SU-DHL-6 (cell line): ENCODE measurements at regions not wholly inside any gene's neighbourhood (a gene's known extent, or its start where the extent isn't known, plus 50 kb on each side); places are given as distances from the start of the nearest gene placed in this dataset.

Experiments used
- H2AFZ ChIP-seq: fragments of 200-600 bp; sonication (generic); 2 replicates; pipeline ENCODE4 v1.6.1; 2014; ENCODE audit warnings: low read depth, mild to moderate bottlenecking, moderate library complexity, mixed read lengths, antibody characterized with exemption, low read length; ENCODE audit not compliant: severe bottlenecking
- H3F3A ChIP-seq: fragments of 200-600 bp; shearing (Covaris generic); 2 replicates; pipeline ENCODE4 v1.6.0; 2016; ENCODE audit warnings: antibody characterized with exemption, mild to moderate bottlenecking; ENCODE audit not compliant: insufficient read depth
- H3K27ac ChIP-seq: fragments of 200-600 bp; sonication (generic); 2 replicates; pipeline ENCODE4 v1.5.1; 2016; ENCODE audit warnings: low read depth, mild to moderate bottlenecking, low read length, moderate library complexity, mixed read lengths
- H3K27me3 ChIP-seq: fragments of 200-600 bp; sonication (generic), shearing (Covaris generic); 2 replicates; pipeline ENCODE4 v1.6.0; 2014; ENCODE audit warnings: mild to moderate bottlenecking, low read length
- H3K36me3 ChIP-seq: fragments of 200-600 bp; sonication (generic); 2 replicates; pipeline ENCODE4 v1.6.1; 2014; ENCODE audit warnings: mild to moderate bottlenecking, low read length, mixed read lengths
- H3K4me2 ChIP-seq: fragments of 300-600, 200-600 bp; shearing (Covaris generic), sonication (generic); 2 replicates; pipeline ENCODE4 v1.6.0; 2014; ENCODE audit warnings: low read length, low read depth, mild to moderate bottlenecking; ENCODE audit not compliant: poor library complexity, severe bottlenecking
- H3K4me3 ChIP-seq: fragments of 200-600 bp; sonication (generic); 2 replicates; pipeline ENCODE4 v1.5.1; 2014; ENCODE audit warnings: antibody characterized with exemption, low read length, mild to moderate bottlenecking, mixed read lengths; ENCODE audit not compliant: insufficient read depth, poor library complexity, severe bottlenecking
- H3K79me2 ChIP-seq: fragments of 200-600 bp; sonication (generic); 2 replicates; pipeline ENCODE4 v1.6.1; 2014; ENCODE audit warnings: mild to moderate bottlenecking, low read length, moderate library complexity; ENCODE audit not compliant: insufficient read depth
- H3K9ac ChIP-seq: fragments of 200-600 bp; sonication (generic); 2 replicates; pipeline ENCODE4 v1.7.0; 2014; ENCODE audit warnings: mild to moderate bottlenecking, low read length
- H3K9me2 ChIP-seq: fragments of 200-600 bp; sonication (generic); replicated peaks from 2 replicates; pipeline ENCODE4 v1.6.1; 2014; ENCODE audit warnings: low read length; ENCODE audit not compliant: insufficient read depth
- H3K9me3 ChIP-seq: fragments of 200-600 bp; sonication (generic); 2 replicates; pipeline ENCODE4 v1.6.1; 2014; ENCODE audit warnings: low read length, mixed read lengths; ENCODE audit not compliant: insufficient read depth
- H4K20me1 ChIP-seq: fragments of 200-600 bp; sonication (generic); 2 replicates; pipeline ENCODE4 v1.6.1; 2014; ENCODE audit warnings: low read depth, mild to moderate bottlenecking, antibody characterized with exemption, low read length, moderate library complexity, mixed read lengths
- CTCF ChIP-seq: fragments of 200-600 bp; sonication (generic); IDR thresholded peaks from one replicate; pipeline ENCODE4 v1.5.1; 2017; ENCODE audit warnings: antibody characterized with exemption, mild to moderate bottlenecking, low read length, moderate library complexity; ENCODE audit not compliant: insufficient read depth, poor library complexity, severe bottlenecking
- EZH2phosphoT487 ChIP-seq: fragments of 200-600 bp; sonication (generic), shearing (Covaris generic); conservative IDR thresholded peaks from 2 replicates; pipeline ENCODE4 v1.6.1; 2018; ENCODE audit warnings: mild to moderate bottlenecking, antibody characterized with exemption, low read length, moderate library complexity, mixed read lengths

- no peaks in the 10 kb centered on the region for H3K79me2 ChIP-seq
- H3K9me2 ChIP-seq = no peaks in the 10 kb centered on the region
- no peak overlapping the region for H2AFZ ChIP-seq
- H3K27me3 ChIP-seq = no peaks in the 10 kb centered on the region
- H3K27ac ChIP-seq = no peak overlapping the region
- no peaks in the 10 kb centered on the region for H4K20me1 ChIP-seq
- TF ChIP-seq CTCF = no peak
- no peak overlapping the region for H3K4me3 ChIP-seq
- no peaks in the 10 kb centered on the region for H3K9me3 ChIP-seq
- H3K9ac ChIP-seq = no peak overlapping the region
- no peak overlapping the region for H3K4me2 ChIP-seq
- H3K36me3 ChIP-seq = no peaks in the 10 kb centered on the region
- no peaks in the 10 kb centered on the region for H3F3A ChIP-seq
These were observed 149.2 kb downstream of the MIAT start for GRCh38 chr22:26806445-26807175.

GRCh38 chr22:26811647-26811992 is 154.2 kb downstream of the MIAT start:
- no peaks in the 10 kb centered on the region for H3K79me2 ChIP-seq
- no peak overlapping the region for H2AFZ ChIP-seq
- no peak overlapping the region for H3K27ac ChIP-seq
- no peaks in the 10 kb centered on the region for H3F3A ChIP-seq
- TF ChIP-seq EZH2phosphoT487 = no peak
- no peak for TF ChIP-seq CTCF
- H3K36me3 ChIP-seq = no peaks in the 10 kb centered on the region
- H3K9me2 ChIP-seq = no peaks in the 10 kb centered on the region
- no peak overlapping the region for H3K9ac ChIP-seq
- H3K27me3 ChIP-seq = no peaks in the 10 kb centered on the region
- H3K4me2 ChIP-seq = no peak overlapping the region
- H3K9me3 ChIP-seq = no peaks in the 10 kb centered on the region
- no peaks in the 10 kb centered on the region for H4K20me1 ChIP-seq
- H3K4me3 ChIP-seq = no peak overlapping the region

DNA sequence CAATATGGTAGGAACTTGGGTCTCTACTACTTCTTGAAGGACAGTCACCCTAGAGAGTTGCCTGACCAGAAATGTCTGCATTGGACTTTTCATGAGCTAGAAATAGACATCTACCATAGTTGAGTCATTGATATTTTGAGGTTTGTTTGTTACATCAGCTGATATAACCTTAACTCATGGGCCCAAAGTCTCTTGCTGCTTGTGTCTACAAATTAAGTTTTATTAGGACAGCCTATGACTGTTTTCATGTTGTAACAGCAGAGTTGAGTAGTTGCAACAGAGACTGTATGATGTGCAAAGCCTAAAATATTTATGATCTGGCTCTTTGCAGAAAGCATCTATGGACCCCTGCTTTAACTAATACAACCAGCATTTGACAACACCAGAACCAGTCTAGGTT is 155.3 kb downstream of the MIAT start:
- H3K9me2 ChIP-seq = no peaks in the 10 kb centered on the region
- no peak for TF ChIP-seq CTCF
- TF ChIP-seq EZH2phosphoT487 = no peak
- H3K79me2 ChIP-seq = no peaks in the 10 kb centered on the region
- H3F3A ChIP-seq = no peaks in the 10 kb centered on the region
- no peak overlapping the region for H3K4me3 ChIP-seq
- no peak overlapping the region for H3K4me2 ChIP-seq
- no peak overlapping the region for H3K9ac ChIP-seq
- H3K36me3 ChIP-seq = no peaks in the 10 kb centered on the region
- H2AFZ ChIP-seq = no peak overlapping the region
- H3K27me3 ChIP-seq = no peaks in the 10 kb centered on the region
- no peak overlapping the region for H3K27ac ChIP-seq
- H3K9me3 ChIP-seq = no peaks in the 10 kb centered on the region
- no peaks in the 10 kb centered on the region for H4K20me1 ChIP-seq
